Endothelial cell of umbilical vein (primary cell): ENCODE measurements at regions not wholly inside any gene's neighbourhood (a gene's known extent, or its start where the extent isn't known, plus 50 kb on each side); places are given as distances from the start of the nearest gene placed in this dataset.

Source experiments
- EZH2 ChIP-seq: IDR thresholded peaks from 2 replicates; pipeline ENCODE4 v1.6.1; 2012; ENCODE audit warnings: borderline replicate concordance, low read depth, mild to moderate bottlenecking, moderate library complexity, low read length, inconsistent platforms; ENCODE audit not compliant: severe bottlenecking
- JUN ChIP-seq: IDR thresholded peaks from 2 replicates; pipeline ENCODE4 v1.6.1; 2011; ENCODE audit warnings: borderline replicate concordance, low read depth; ENCODE audit not compliant: insufficient read length, insufficient read depth
- POLR2A ChIP-seq: IDR thresholded peaks from 2 replicates; pipeline ENCODE4 v1.6.1; 2012; ENCODE audit warnings: low read depth, mild to moderate bottlenecking, control low read depth, low read length
- POLR2AphosphoS5 ChIP-seq: IDR thresholded peaks from 2 replicates; pipeline ENCODE4 v1.6.1; 2012; ENCODE audit warnings: low read depth, mild to moderate bottlenecking, control low read depth, low read length, moderate library complexity; ENCODE audit not compliant: insufficient read depth
- TF ChIP-seq, protein P1 (sequence below), 2 donors: IDR thresholded peaks; 1 replicate in 1 of 2; 2 replicates in 1 of 2; pipeline ENCODE4 v1.5.1; 2011; ENCODE audit warnings: low read length in 2 of 2, mild to moderate bottlenecking in 2 of 2, moderate library complexity in 2 of 2, control low read depth in 1 of 2, inconsistent platforms in 1 of 2, low read depth in 1 of 2; ENCODE audit not compliant: insufficient read depth in 1 of 2; ENCODE audit errors: extremely low read depth in 1 of 2
- TF ChIP-seq, protein P2 (sequence below): IDR thresholded peaks from 2 replicates; pipeline ENCODE4 v1.6.1; 2011; ENCODE audit not compliant: insufficient read depth, insufficient read length

DNA sequence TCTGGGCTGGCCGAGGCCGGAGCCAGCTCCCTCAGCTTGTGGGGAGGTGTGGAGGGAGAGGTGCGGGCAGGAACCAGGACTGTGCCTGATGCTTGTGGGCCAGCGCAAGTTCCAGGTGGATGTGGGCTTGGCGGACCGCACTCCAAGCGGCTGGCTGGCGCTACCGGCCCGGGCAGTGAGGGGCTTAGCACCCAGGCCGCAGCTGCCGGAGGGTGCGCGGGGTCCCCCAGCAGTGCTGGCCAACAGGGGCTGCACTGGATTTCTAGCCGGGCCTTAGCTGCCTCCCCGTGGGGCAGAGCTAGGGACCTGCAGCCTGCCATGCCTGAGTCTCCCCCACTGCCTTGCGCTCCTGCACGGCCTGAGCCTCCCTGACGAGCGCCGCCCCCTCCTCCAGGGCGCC, 242.8 kb downstream of the CCSER2 start:
- TF ChIP-seq, protein P1, sequence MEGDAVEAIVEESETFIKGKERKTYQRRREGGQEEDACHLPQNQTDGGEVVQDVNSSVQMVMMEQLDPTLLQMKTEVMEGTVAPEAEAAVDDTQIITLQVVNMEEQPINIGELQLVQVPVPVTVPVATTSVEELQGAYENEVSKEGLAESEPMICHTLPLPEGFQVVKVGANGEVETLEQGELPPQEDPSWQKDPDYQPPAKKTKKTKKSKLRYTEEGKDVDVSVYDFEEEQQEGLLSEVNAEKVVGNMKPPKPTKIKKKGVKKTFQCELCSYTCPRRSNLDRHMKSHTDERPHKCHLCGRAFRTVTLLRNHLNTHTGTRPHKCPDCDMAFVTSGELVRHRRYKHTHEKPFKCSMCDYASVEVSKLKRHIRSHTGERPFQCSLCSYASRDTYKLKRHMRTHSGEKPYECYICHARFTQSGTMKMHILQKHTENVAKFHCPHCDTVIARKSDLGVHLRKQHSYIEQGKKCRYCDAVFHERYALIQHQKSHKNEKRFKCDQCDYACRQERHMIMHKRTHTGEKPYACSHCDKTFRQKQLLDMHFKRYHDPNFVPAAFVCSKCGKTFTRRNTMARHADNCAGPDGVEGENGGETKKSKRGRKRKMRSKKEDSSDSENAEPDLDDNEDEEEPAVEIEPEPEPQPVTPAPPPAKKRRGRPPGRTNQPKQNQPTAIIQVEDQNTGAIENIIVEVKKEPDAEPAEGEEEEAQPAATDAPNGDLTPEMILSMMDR (IDR thresholded peaks at IDR 0.05; ENCODE audit: extremely low read depth in 1 of 2, insufficient read depth in 1 of 2, low read depth in 1 of 2, low read length in 2 of 2) = no peak
- TF ChIP-seq JUN (no peak), POLR2A (no peak), POLR2AphosphoS5 (no peak), EZH2 (no peak)
- TF ChIP-seq, protein P2, sequence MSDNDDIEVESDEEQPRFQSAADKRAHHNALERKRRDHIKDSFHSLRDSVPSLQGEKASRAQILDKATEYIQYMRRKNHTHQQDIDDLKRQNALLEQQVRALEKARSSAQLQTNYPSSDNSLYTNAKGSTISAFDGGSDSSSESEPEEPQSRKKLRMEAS = no peak
